ENCODE measurements at regions not wholly inside any gene's neighbourhood (a gene's known extent, or its start where the extent isn't known, plus 50 kb on each side); places are given as distances from the start of the nearest gene placed in this dataset.

DNA sequence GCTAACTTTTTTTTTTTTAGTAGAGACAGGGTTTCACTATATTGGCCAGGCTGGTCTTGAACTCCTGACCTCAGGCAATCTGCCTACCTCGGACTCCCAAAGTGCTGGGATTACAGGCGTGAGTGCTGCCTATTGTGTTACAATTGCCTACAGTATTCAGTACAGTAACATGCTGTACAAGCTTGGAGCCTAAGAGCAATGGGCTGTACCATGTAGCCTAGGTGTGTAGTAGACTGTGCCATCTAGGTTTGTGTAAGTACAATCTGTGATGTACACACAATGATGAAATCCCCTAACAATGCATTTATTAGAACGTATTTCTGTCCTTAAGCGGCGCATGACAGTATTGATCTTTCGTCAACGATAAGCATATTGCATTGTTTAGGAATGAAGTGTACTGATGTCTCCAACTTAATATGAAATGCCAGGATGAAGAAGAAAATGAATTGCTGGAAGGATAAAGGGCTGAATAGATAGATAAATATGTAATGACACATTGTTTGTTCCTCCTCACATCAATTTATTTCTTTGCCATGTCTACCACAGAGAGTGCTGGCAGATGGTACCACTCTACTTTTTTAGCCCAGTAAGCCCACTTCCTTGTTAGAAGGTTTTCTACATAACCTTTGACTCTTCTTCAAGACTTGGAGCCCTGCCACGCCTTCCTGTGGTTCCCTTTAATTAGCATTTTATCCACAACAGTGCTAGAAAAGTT lies 467.5 kb downstream of the VRK1 start:
- Histone ChIP-seq H3K9ac (ENCODE audit: low read depth in 1 of 2, low read length in 2 of 2) (no peak overlapping the region), H3K27me3 (ENCODE audit: control insufficient read depth in 2 of 2, insufficient read depth in 2 of 2, low read length in 2 of 2) (no peaks in the 10 kb centered on the region), H3K4me1 (ENCODE audit: control insufficient read depth in 2 of 2, insufficient read depth in 2 of 2, low read length in 2 of 2) (no peaks in the 10 kb centered on the region), H3K27ac (ENCODE audit: low read depth in 2 of 2, low read length in 2 of 2) (no peak overlapping the region), H3K4me3 (ENCODE audit: low read length in 2 of 2) (no peak overlapping the region), H3K9me3 (ENCODE audit: control insufficient read depth in 2 of 2, low read length in 2 of 2) (no peaks in the 10 kb centered on the region), H3K36me3 (ENCODE audit: control insufficient read depth in 2 of 2, insufficient read depth in 2 of 2, low read length in 2 of 2) (no peaks in the 10 kb centered on the region)

GRCh38 chr14:97266653-97267052 lies 469.5 kb downstream of the VRK1 start:
- H3K27ac ChIP-seq (ENCODE audit: low read depth in 2 of 2, low read length in 2 of 2), result no peak overlapping the region
- no peaks in the 10 kb centered on the region for H3K9me3 ChIP-seq (ENCODE audit: control insufficient read depth in 2 of 2, low read length in 2 of 2)
- no peaks in the 10 kb centered on the region for H3K36me3 ChIP-seq (ENCODE audit: control insufficient read depth in 2 of 2, insufficient read depth in 2 of 2, low read length in 2 of 2)
- no peak overlapping the region for H3K4me3 ChIP-seq (ENCODE audit: low read length in 2 of 2)
- H3K9ac ChIP-seq (ENCODE audit: low read depth in 1 of 2, low read length in 2 of 2), result no peak overlapping the region
- H3K27me3 ChIP-seq (ENCODE audit: control insufficient read depth in 2 of 2, insufficient read depth in 2 of 2, low read length in 2 of 2), result no peaks in the 10 kb centered on the region
- no peaks in the 10 kb centered on the region for H3K4me1 ChIP-seq (ENCODE audit: control insufficient read depth in 2 of 2, insufficient read depth in 2 of 2, low read length in 2 of 2)

DNA sequence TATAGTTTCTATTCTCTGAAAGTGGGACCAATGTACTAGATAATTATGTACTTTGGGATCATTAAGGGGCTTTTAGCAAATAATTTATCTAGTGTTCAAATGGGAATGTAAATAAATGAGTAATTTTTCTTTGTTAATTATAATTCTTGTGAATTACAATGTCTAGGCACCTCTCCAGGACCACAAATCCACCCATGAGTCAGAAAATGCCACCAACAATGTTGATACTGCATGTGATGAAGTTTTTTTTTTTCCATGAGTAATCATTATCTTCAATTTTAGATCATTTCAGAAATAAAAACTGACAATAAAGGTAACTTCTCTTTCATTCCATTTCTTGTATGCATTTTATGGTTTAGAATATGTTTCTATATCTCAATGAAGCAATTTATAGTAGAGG lies 470.3 kb downstream of the VRK1 start:
- Histone ChIP-seq H3K27me3 (ENCODE audit: control insufficient read depth in 2 of 2, insufficient read depth in 2 of 2, low read length in 2 of 2) (no peaks in the 10 kb centered on the region), H3K4me3 (ENCODE audit: low read length in 2 of 2) (no peak overlapping the region), H3K36me3 (ENCODE audit: control insufficient read depth in 2 of 2, insufficient read depth in 2 of 2, low read length in 2 of 2) (no peaks in the 10 kb centered on the region), H3K9ac (ENCODE audit: low read depth in 1 of 2, low read length in 2 of 2) (no peak overlapping the region), H3K4me1 (ENCODE audit: control insufficient read depth in 2 of 2, insufficient read depth in 2 of 2, low read length in 2 of 2) (no peaks in the 10 kb centered on the region), H3K9me3 (ENCODE audit: control insufficient read depth in 2 of 2, low read length in 2 of 2) (no peaks in the 10 kb centered on the region), H3K27ac (ENCODE audit: low read depth in 2 of 2, low read length in 2 of 2) (no peak overlapping the region)

- no peak overlapping the region for H3K9ac ChIP-seq (ENCODE audit: low read depth in 1 of 2, low read length in 2 of 2)
- H3K9me3 ChIP-seq (ENCODE audit: control insufficient read depth in 2 of 2, low read length in 2 of 2), result no peaks in the 10 kb centered on the region
- H3K4me3 ChIP-seq (ENCODE audit: low read length in 2 of 2), result no peak overlapping the region
- H3K36me3 ChIP-seq (ENCODE audit: control insufficient read depth in 2 of 2, insufficient read depth in 2 of 2, low read length in 2 of 2), result no peaks in the 10 kb centered on the region
- H3K4me1 ChIP-seq (ENCODE audit: control insufficient read depth in 2 of 2, insufficient read depth in 2 of 2, low read length in 2 of 2), result no peaks in the 10 kb centered on the region
- H3K27me3 ChIP-seq (ENCODE audit: control insufficient read depth in 2 of 2, insufficient read depth in 2 of 2, low read length in 2 of 2), result no peaks in the 10 kb centered on the region
- H3K27ac ChIP-seq (ENCODE audit: low read depth in 2 of 2, low read length in 2 of 2), result no peak overlapping the region
Observed at GRCh38 chr14:97268097-97268496, 470.9 kb downstream of the VRK1 start.

DNA sequence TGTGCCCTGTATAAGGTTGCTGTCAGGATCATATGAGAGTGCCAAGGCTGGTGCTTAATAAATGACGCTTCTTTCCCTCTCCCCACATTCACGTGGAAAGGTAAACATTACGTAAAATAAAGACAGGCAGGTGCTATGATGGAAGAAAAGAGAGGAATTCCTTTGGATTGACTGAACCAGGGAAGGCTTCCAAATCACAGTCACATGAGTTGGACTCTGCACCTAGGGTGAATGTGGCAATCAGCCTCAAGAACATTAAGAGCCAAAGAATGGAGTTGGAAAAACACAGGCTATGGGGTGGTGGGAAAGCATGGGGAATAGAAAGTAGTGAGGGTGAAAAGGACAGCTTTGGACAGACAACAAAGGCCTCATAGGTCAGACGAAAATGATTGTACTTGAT lies 473.1 kb downstream of the VRK1 start:
- Histone ChIP-seq H3K36me3 (ENCODE audit: control insufficient read depth in 2 of 2, insufficient read depth in 2 of 2, low read length in 2 of 2) (no peaks in the 10 kb centered on the region), H3K9me3 (ENCODE audit: control insufficient read depth in 2 of 2, low read length in 2 of 2) (no peaks in the 10 kb centered on the region), H3K4me1 (ENCODE audit: control insufficient read depth in 2 of 2, insufficient read depth in 2 of 2, low read length in 2 of 2) (no peaks in the 10 kb centered on the region), H3K27ac (ENCODE audit: low read depth in 2 of 2, low read length in 2 of 2) (no peak overlapping the region), H3K27me3 (ENCODE audit: control insufficient read depth in 2 of 2, insufficient read depth in 2 of 2, low read length in 2 of 2) (peaks cover 0 to 2% of the 10 kb centered on the region in 2 donors), H3K9ac (ENCODE audit: low read depth in 1 of 2, low read length in 2 of 2) (no peak overlapping the region), H3K4me3 (ENCODE audit: low read length in 2 of 2) (no peak overlapping the region)

- Histone ChIP-seq H3K4me3 (ENCODE audit: low read length in 2 of 2) (no peak overlapping the region), H3K27ac (ENCODE audit: low read depth in 2 of 2, low read length in 2 of 2) (no peak overlapping the region), H3K4me1 (ENCODE audit: control insufficient read depth in 2 of 2, insufficient read depth in 2 of 2, low read length in 2 of 2) (no peaks in the 10 kb centered on the region), H3K27me3 (ENCODE audit: control insufficient read depth in 2 of 2, insufficient read depth in 2 of 2, low read length in 2 of 2) (peaks cover 0 to 5% of the 10 kb centered on the region in 2 donors), H3K9me3 (ENCODE audit: control insufficient read depth in 2 of 2, low read length in 2 of 2) (no peaks in the 10 kb centered on the region), H3K36me3 (ENCODE audit: control insufficient read depth in 2 of 2, insufficient read depth in 2 of 2, low read length in 2 of 2) (no peaks in the 10 kb centered on the region), H3K9ac (ENCODE audit: low read depth in 1 of 2, low read length in 2 of 2) (no peak overlapping the region)
Observed at GRCh38 chr14:97271451-97271960, 474.3 kb downstream of the VRK1 start.

GRCh38 chr14:97273540-97273939 lies 476.4 kb downstream of the VRK1 start:
- Histone ChIP-seq H3K4me3 (ENCODE audit: low read length in 2 of 2) (no peak overlapping the region), H3K9me3 (ENCODE audit: control insufficient read depth in 2 of 2, low read length in 2 of 2) (no peaks in the 10 kb centered on the region), H3K27ac (ENCODE audit: low read depth in 2 of 2, low read length in 2 of 2) (no peak overlapping the region), H3K36me3 (ENCODE audit: control insufficient read depth in 2 of 2, insufficient read depth in 2 of 2, low read length in 2 of 2) (no peaks in the 10 kb centered on the region), H3K27me3 (ENCODE audit: control insufficient read depth in 2 of 2, insufficient read depth in 2 of 2, low read length in 2 of 2) (peaks cover 0 to 5% of the 10 kb centered on the region in 2 donors), H3K9ac (ENCODE audit: low read depth in 1 of 2, low read length in 2 of 2) (no peak overlapping the region), H3K4me1 (ENCODE audit: control insufficient read depth in 2 of 2, insufficient read depth in 2 of 2, low read length in 2 of 2) (no peaks in the 10 kb centered on the region)

DNA sequence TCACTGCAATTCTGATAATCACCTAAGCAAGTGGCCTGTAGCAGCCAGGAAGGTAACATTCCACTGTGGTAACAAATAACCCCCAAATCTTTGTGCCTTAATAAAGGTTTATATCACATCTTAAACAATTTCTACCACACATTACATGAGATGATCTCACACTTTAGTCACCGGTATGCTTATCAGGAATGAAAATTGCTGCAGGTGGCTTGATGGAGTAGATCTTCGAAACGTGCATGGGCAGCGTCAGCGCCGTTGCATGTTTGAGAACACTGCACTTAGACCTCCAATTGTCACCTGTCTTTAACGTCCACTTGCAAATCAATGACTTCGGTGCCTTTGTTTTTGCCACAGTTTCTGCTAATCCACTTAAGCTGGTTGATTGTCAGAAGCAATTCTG lies 477.4 kb downstream of the VRK1 start:
- Histone ChIP-seq H3K9ac (ENCODE audit: low read depth in 1 of 2, low read length in 2 of 2) (no peak overlapping the region), H3K4me1 (ENCODE audit: control insufficient read depth in 2 of 2, insufficient read depth in 2 of 2, low read length in 2 of 2) (no peaks in the 10 kb centered on the region), H3K27me3 (ENCODE audit: control insufficient read depth in 2 of 2, insufficient read depth in 2 of 2, low read length in 2 of 2) (peaks cover 0 to 5% of the 10 kb centered on the region in 2 donors), H3K4me3 (ENCODE audit: low read length in 2 of 2) (no peak overlapping the region), H3K27ac (ENCODE audit: low read depth in 2 of 2, low read length in 2 of 2) (no peak overlapping the region), H3K9me3 (ENCODE audit: control insufficient read depth in 2 of 2, low read length in 2 of 2) (no peaks in the 10 kb centered on the region), H3K36me3 (ENCODE audit: control insufficient read depth in 2 of 2, insufficient read depth in 2 of 2, low read length in 2 of 2) (no peaks in the 10 kb centered on the region)

- Histone ChIP-seq H3K4me1 (ENCODE audit: control insufficient read depth in 2 of 2, insufficient read depth in 2 of 2, low read length in 2 of 2) (no peaks in the 10 kb centered on the region), H3K27me3 (ENCODE audit: control insufficient read depth in 2 of 2, insufficient read depth in 2 of 2, low read length in 2 of 2) (peaks cover 0 to 5% of the 10 kb centered on the region in 2 donors), H3K9me3 (ENCODE audit: control insufficient read depth in 2 of 2, low read length in 2 of 2) (no peaks in the 10 kb centered on the region), H3K27ac (ENCODE audit: low read depth in 2 of 2, low read length in 2 of 2) (no peak overlapping the region), H3K9ac (ENCODE audit: low read depth in 1 of 2, low read length in 2 of 2) (no peak overlapping the region), H3K4me3 (ENCODE audit: low read length in 2 of 2) (no peak overlapping the region), H3K36me3 (ENCODE audit: control insufficient read depth in 2 of 2, insufficient read depth in 2 of 2, low read length in 2 of 2) (no peaks in the 10 kb centered on the region)
Observed at GRCh38 chr14:97275276-97275675, 478.1 kb downstream of the VRK1 start.

GRCh38 chr14:97276573-97276972 lies 479.4 kb downstream of the VRK1 start:
- Histone ChIP-seq H3K27ac (ENCODE audit: low read depth in 2 of 2, low read length in 2 of 2) (no peak overlapping the region), H3K9ac (ENCODE audit: low read depth in 1 of 2, low read length in 2 of 2) (no peak overlapping the region), H3K36me3 (ENCODE audit: control insufficient read depth in 2 of 2, insufficient read depth in 2 of 2, low read length in 2 of 2) (no peaks in the 10 kb centered on the region), H3K27me3 (ENCODE audit: control insufficient read depth in 2 of 2, insufficient read depth in 2 of 2, low read length in 2 of 2) (peaks cover 0 to 5% of the 10 kb centered on the region in 2 donors), H3K4me1 (ENCODE audit: control insufficient read depth in 2 of 2, insufficient read depth in 2 of 2, low read length in 2 of 2) (no peaks in the 10 kb centered on the region), H3K9me3 (ENCODE audit: control insufficient read depth in 2 of 2, low read length in 2 of 2) (no peaks in the 10 kb centered on the region), H3K4me3 (ENCODE audit: low read length in 2 of 2) (no peak overlapping the region)

Measured in mucosa of rectum (tissue), 2 donors.